H1 (cell line): ENCODE measurements at regions not wholly inside any gene's neighbourhood (a gene's known extent, or its start where the extent isn't known, plus 50 kb on each side); places are given as distances from the start of the nearest gene placed in this dataset.
"Not testable (repeated sequence)": the region's sequence is repeated elsewhere in the genome, so short reads cannot be mapped to it uniquely, and the experiment has no call there.

Experiments
- CTCF ChIA-PET: fragments of 300-600 bp; sonication (Branson Sonifier 250); formaldehyde crosslinking; loops from one replicate; lab custom pipeline; 2021; ENCODE audit not compliant: partially characterized antibody; lab: Charles Lee
- POLR2A ChIA-PET: fragments of 300-600 bp; sonication (Branson Sonifier 250); formaldehyde crosslinking; loops from one replicate; lab custom pipeline; 2021; ENCODE audit warnings: inconsistent platforms; ENCODE audit not compliant: partially characterized antibody; lab: Charles Lee
- DNase-seq, 2 experiments: peaks; one replicate each; pipeline versions ENCODE4 v3.0.0 to v3.0.0-alpha.2; 2010 to 2022; ENCODE audit warnings: low spot score in 2 of 2, low read depth in 1 of 2, mixed read lengths in 1 of 2
- FAIRE-seq: peaks from 2 replicates; lab custom pipeline; 2011; peaks lifted over from hg19 to GRCh38; lab: Jason Lieb, UNC
- H2AFZ ChIP-seq: 2 replicates; pipeline ENCODE4 v1.8.1; 2012; ENCODE audit warnings: low read length, inconsistent platforms
- H2AK5ac ChIP-seq: 2 replicates; pipeline ENCODE4 v1.6.1; 2013; ENCODE audit warnings: low read depth, low read length
- H2BK120ac ChIP-seq: replicated peaks from 2 replicates; pipeline ENCODE3; 2013; ENCODE audit warnings: low read depth, low read length, inconsistent platforms
- H2BK12ac ChIP-seq: 2 replicates; pipeline ENCODE4 v1.6.1; 2013; ENCODE audit warnings: low read depth, low read length
- H2BK15ac ChIP-seq: 2 replicates; pipeline ENCODE4 v1.6.1; 2013; ENCODE audit warnings: low read length
- H2BK20ac ChIP-seq: 2 replicates; pipeline ENCODE4 v1.6.1; 2013; ENCODE audit warnings: low read length
- H2BK5ac ChIP-seq: 2 replicates; pipeline ENCODE4 v1.6.1; 2013; ENCODE audit warnings: low read depth, low read length
- H3K14ac ChIP-seq: 2 replicates; pipeline ENCODE4 v1.6.1; 2013; ENCODE audit warnings: inconsistent platforms; ENCODE audit not compliant: insufficient read length
- H3K18ac ChIP-seq: 2 replicates; pipeline ENCODE4 v1.6.1; 2013; ENCODE audit warnings: low read length; ENCODE audit errors: extremely low read depth
- H3K23ac ChIP-seq: 2 replicates; pipeline ENCODE4 v1.6.1; 2013; ENCODE audit warnings: inconsistent platforms; ENCODE audit not compliant: insufficient read length
- H3K23me2 ChIP-seq: 2 replicates; pipeline ENCODE4 v1.6.1; 2013; ENCODE audit warnings: low read depth, low read length
- H3K27ac ChIP-seq: 2 replicates; pipeline ENCODE4 v1.6.1; 2011; ENCODE audit warnings: low read depth, low read length, inconsistent platforms
- H3K27me3 ChIP-seq, 4 experiments: replicated peaks in 1 of 4; 1 replicate in 1 of 4; 2 replicates in 3 of 4; pipeline versions ENCODE4 v1.6.1 to v1.8.1; 2011 to 2013; ENCODE audit warnings: low read length in 3 of 4, mild to moderate bottlenecking in 3 of 4, inconsistent platforms in 2 of 4, mixed read lengths in 2 of 4, moderate library complexity in 1 of 4; ENCODE audit not compliant: control insufficient read depth in 3 of 4, insufficient read depth in 3 of 4; ENCODE audit errors: extremely low read depth in 1 of 4
- H3K36me3 ChIP-seq, 4 experiments: 2 replicates each; pipeline versions ENCODE4 v1.6.1 to v1.8.1; 2011 to 2013; ENCODE audit warnings: mild to moderate bottlenecking in 4 of 4, low read length in 3 of 4, moderate library complexity in 2 of 4, control low read depth in 1 of 4, inconsistent platforms in 1 of 4; ENCODE audit not compliant: insufficient read depth in 4 of 4, control insufficient read depth in 2 of 4
- H3K4ac ChIP-seq: replicated peaks from 2 replicates; pipeline ENCODE3; 2013; ENCODE audit warnings: low read length, low read depth, mixed read lengths, inconsistent platforms; ENCODE audit not compliant: insufficient read length
- H3K4me1 ChIP-seq, 4 experiments: replicated peaks in 1 of 4; 1 replicate in 1 of 4; 2 replicates in 3 of 4; pipeline versions ENCODE4 v1.6.1 to v1.8.1; 2011 to 2013; ENCODE audit warnings: low read length in 3 of 4, inconsistent platforms in 2 of 4, mixed read lengths in 1 of 4; ENCODE audit not compliant: insufficient read depth in 4 of 4, control insufficient read depth in 3 of 4
- H3K4me2 ChIP-seq, 2 experiments: 2 replicates each; pipeline versions ENCODE4 v1.6.1 to v1.8.1; 2011 to 2013; ENCODE audit warnings: low read depth in 2 of 2, low read length in 2 of 2, control low read depth in 1 of 2, inconsistent platforms in 1 of 2, mild to moderate bottlenecking in 1 of 2; ENCODE audit not compliant: insufficient read depth in 1 of 2
- H3K4me3 ChIP-seq, 4 experiments: fragments of 200-600, 300-600 bp in 1 of 4; sonication (generic), shearing (Covaris generic), sonication (Bioruptor Twin) in 1 of 4; 2 replicates each; pipeline versions ENCODE4 v1.5.1 to v1.8.1; 2011 to 2016; ENCODE audit warnings: low read length in 4 of 4, low read depth in 3 of 4, control low read depth in 2 of 4, inconsistent platforms in 2 of 4, mild to moderate bottlenecking in 2 of 4, mixed read lengths in 1 of 4, moderate library complexity in 1 of 4; ENCODE audit not compliant: insufficient read depth in 2 of 4; ENCODE audit errors: extremely low read depth in 1 of 4
- H3K56ac ChIP-seq: replicated peaks from 2 replicates; pipeline ENCODE3; 2013; ENCODE audit warnings: low read depth, mild to moderate bottlenecking, mixed read lengths, low read length, inconsistent platforms; ENCODE audit not compliant: insufficient read length
- H3K79me1 ChIP-seq: 2 replicates; pipeline ENCODE4 v1.6.1; 2013; ENCODE audit warnings: low read depth, low read length, control low read depth
- H3K79me2 ChIP-seq, 2 experiments: 2 replicates each; pipeline versions ENCODE4 v1.6.1 to v1.8.1; 2012 to 2013; ENCODE audit warnings: low read length in 2 of 2, mild to moderate bottlenecking in 2 of 2, inconsistent platforms in 1 of 2; ENCODE audit not compliant: insufficient read depth in 2 of 2, control insufficient read depth in 1 of 2
- H3K9ac ChIP-seq, 4 experiments: replicated peaks in 1 of 4; 1 replicate in 1 of 4; 2 replicates in 3 of 4; pipeline versions ENCODE4 v1.6.1 to v1.8.1; 2011 to 2013; ENCODE audit warnings: low read depth in 3 of 4, low read length in 3 of 4, control low read depth in 2 of 4, mild to moderate bottlenecking in 2 of 4, moderate library complexity in 2 of 4, inconsistent platforms in 1 of 4; ENCODE audit errors: extremely low read depth in 1 of 4
- H3K9me3 ChIP-seq, 2 experiments: 2 replicates each; pipeline versions ENCODE4 v1.6.1 to v1.8.1; 2012 to 2013; ENCODE audit warnings: mild to moderate bottlenecking in 2 of 2, moderate library complexity in 2 of 2, control low read depth in 1 of 2, inconsistent platforms in 1 of 2, low read depth in 1 of 2, low read length in 1 of 2, mixed read lengths in 1 of 2; ENCODE audit not compliant: insufficient read depth in 2 of 2
- H4K20me1 ChIP-seq, 2 experiments: replicated peaks in 1 of 2; 2 replicates each; pipeline versions ENCODE3 to v1.8.1; 2011 to 2013; ENCODE audit warnings: inconsistent platforms in 2 of 2, low read length in 2 of 2, mild to moderate bottlenecking in 1 of 2; ENCODE audit not compliant: insufficient read depth in 2 of 2, control insufficient read depth in 1 of 2
- H4K5ac ChIP-seq: 2 replicates; pipeline ENCODE4 v1.6.1; 2013; ENCODE audit warnings: low read length, low read depth, mixed read lengths, inconsistent platforms; ENCODE audit not compliant: insufficient read length
- H4K8ac ChIP-seq: 2 replicates; pipeline ENCODE4 v1.8.0; 2013; ENCODE audit warnings: mild to moderate bottlenecking, moderate library complexity, low read length, inconsistent platforms; ENCODE audit not compliant: insufficient read depth; ENCODE audit errors: extremely low read depth
- H4K91ac ChIP-seq: replicated peaks from 2 replicates; pipeline ENCODE3; 2013; ENCODE audit warnings: low read length, mixed read lengths, inconsistent platforms; ENCODE audit not compliant: insufficient read length
- RAD21 ChIP-seq, 2 experiments: IDR thresholded peaks in 1 of 2; conservative IDR thresholded peaks in 1 of 2; 2 replicates each; pipeline ENCODE4 v1.6.1; 2011; ENCODE audit warnings: low read depth in 2 of 2, low read length in 2 of 2, improper control_type of control experiment in 1 of 2, inconsistent platforms in 1 of 2, mild to moderate bottlenecking in 1 of 2, moderate library complexity in 1 of 2
- WGBS, 2 experiments: shearing (Covaris generic) in 1 of 2; methylation state at CpG; one replicate each; pipeline versions ENCODE4 v1.1.6 to v1.1.7; 2013 to 2015; ENCODE audit warnings: low lambda C conversion rate in 2 of 2, mixed read lengths in 2 of 2, inconsistent platforms in 1 of 2, low coverage in 1 of 2, missing lambda C conversion rate in 1 of 2; ENCODE audit not compliant: insufficient replicate concordance in 2 of 2, insufficient coverage in 1 of 2, insufficient read length in 1 of 2; ENCODE audit errors: extremely low coverage in 1 of 2, missing lambda C conversion rate in 1 of 2; 5-methylcytosine and 5-hydroxymethylcytosine counted together
- TF ChIP-seq, protein P1 (sequence below), 3 experiments: IDR thresholded peaks; 1 replicate in 2 of 3; 2 replicates in 1 of 3; pipeline versions ENCODE4 v1.5.1 to v1.6.1; 2011; ENCODE audit warnings: low read length in 3 of 3, mild to moderate bottlenecking in 3 of 3, inconsistent platforms in 2 of 3, low read depth in 1 of 3, moderate library complexity in 1 of 3; ENCODE audit not compliant: insufficient read depth in 1 of 3; ENCODE audit errors: control extremely low read depth in 1 of 3

DNA sequence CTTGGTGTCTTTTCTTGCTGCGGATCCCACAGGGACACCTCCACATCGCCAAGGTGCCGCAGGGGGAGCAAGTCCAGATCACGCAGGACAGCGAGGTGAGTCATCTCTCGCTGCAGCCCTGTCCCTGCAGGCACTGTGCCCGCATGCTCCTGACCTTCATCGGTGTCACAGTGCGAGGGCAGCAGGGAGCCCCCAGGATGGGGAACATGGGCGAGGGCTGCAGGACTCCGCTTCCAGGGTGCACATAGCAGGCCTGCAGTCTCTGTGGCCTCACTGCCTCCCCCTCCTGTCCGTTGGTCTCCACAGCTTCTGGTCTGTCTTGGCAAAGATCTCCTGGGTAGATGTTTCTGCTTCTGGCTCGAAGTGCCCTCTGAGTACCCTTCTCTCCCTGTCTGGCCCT, 71.2 kb upstream of the CRYM start:
- H3K14ac ChIP-seq, H2BK15ac ChIP-seq, H3K9ac ChIP-seq, POLR2A ChIA-PET, H3K79me2 ChIP-seq, H4K91ac ChIP-seq, H2AK5ac ChIP-seq, H3K23me2 ChIP-seq, H3K23ac ChIP-seq, H3K18ac ChIP-seq, DNase-seq, H2BK120ac ChIP-seq, H4K8ac ChIP-seq, H3K9me3 ChIP-seq, H3K4ac ChIP-seq, H2BK5ac ChIP-seq, CTCF ChIA-PET, H3K4me1 ChIP-seq, H3K56ac ChIP-seq, H4K5ac ChIP-seq, H3K27ac ChIP-seq, H3K4me2 ChIP-seq, H2BK12ac ChIP-seq, H3K36me3 ChIP-seq, H3K79me1 ChIP-seq, H4K20me1 ChIP-seq, H3K4me3 ChIP-seq, H2AFZ ChIP-seq, FAIRE-seq, H3K27me3 ChIP-seq, H2BK20ac ChIP-seq: not testable (repeated sequence)
- TF ChIP-seq RAD21 (IDR thresholded peaks at IDR 0.05 in 1 of 2, conservative IDR thresholded peaks at IDR 0.05 in 1 of 2; ENCODE audit: low read depth in 2 of 2, low read length in 2 of 2): peak in 1 of 2 experiments; percentile 10; a peak in 1 of 4 replicates
- TF ChIP-seq, protein P1, sequence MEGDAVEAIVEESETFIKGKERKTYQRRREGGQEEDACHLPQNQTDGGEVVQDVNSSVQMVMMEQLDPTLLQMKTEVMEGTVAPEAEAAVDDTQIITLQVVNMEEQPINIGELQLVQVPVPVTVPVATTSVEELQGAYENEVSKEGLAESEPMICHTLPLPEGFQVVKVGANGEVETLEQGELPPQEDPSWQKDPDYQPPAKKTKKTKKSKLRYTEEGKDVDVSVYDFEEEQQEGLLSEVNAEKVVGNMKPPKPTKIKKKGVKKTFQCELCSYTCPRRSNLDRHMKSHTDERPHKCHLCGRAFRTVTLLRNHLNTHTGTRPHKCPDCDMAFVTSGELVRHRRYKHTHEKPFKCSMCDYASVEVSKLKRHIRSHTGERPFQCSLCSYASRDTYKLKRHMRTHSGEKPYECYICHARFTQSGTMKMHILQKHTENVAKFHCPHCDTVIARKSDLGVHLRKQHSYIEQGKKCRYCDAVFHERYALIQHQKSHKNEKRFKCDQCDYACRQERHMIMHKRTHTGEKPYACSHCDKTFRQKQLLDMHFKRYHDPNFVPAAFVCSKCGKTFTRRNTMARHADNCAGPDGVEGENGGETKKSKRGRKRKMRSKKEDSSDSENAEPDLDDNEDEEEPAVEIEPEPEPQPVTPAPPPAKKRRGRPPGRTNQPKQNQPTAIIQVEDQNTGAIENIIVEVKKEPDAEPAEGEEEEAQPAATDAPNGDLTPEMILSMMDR (IDR thresholded peaks at IDR 0.05; ENCODE audit: control extremely low read depth in 1 of 3, insufficient read depth in 1 of 3, low read depth in 1 of 3, low read length in 3 of 3): peak in 1 of 3 experiments; percentile 24; a peak in 2 of 4 replicates
- WGBS, 2 experiments: 76% methylated on average over 8 of the region's 13 CpGs; no CpG with 5 or more reads in 1 of the 2 experiments
